Erythroblast (primary cell): ENCODE measurements at regions not wholly inside any gene's neighbourhood (a gene's known extent, or its start where the extent isn't known, plus 50 kb on each side); places are given as distances from the start of the nearest gene placed in this dataset.
"Not testable (repeated sequence)": the region's sequence is repeated elsewhere in the genome, so short reads cannot be mapped to it uniquely, and the experiment has no call there.

Experiments
- DNase-seq, 2 experiments: peaks; one replicate each; lab custom pipeline; 2025; lab: John Stamatoyannopoulos, UW
- GATA1 ChIP-seq: IDR thresholded peaks from 2 replicates; pipeline ENCODE4 v1.6.1; 2011; ENCODE audit warnings: low read depth, mild to moderate bottlenecking, control low read depth, low read length, moderate library complexity
- POLR2A ChIP-seq: IDR thresholded peaks from 2 replicates; pipeline ENCODE4 v1.6.1; 2011; ENCODE audit warnings: mild to moderate bottlenecking, low read length

GRCh38 chr2:125386074-125386473 lies 1269.9 kb upstream of the GYPC start:
- TF ChIP-seq POLR2A (no peak), GATA1 (no peak)
- no peak for DNase-seq

- TF ChIP-seq GATA1 (no peak), POLR2A (no peak)
- DNase-seq, result no peak
Observed at GRCh38 chr2:125397535-125398251, 1258.3 kb upstream of the GYPC start.

GRCh38 chr2:125398738-125399524 lies 1257.0 kb upstream of the GYPC start:
- TF ChIP-seq GATA1 (no peak), POLR2A (no peak)

GRCh38 chr2:125405816-125406215 lies 1250.1 kb upstream of the GYPC start:
- DNase-seq, result peak in 1 of 2 experiments; percentile 6

More at GRCh38 chr2:125398738-125399524, 1257.0 kb upstream of the GYPC start:
- no peak for DNase-seq

GRCh38 chr2:125408874-125409538 lies 1247.0 kb upstream of the GYPC start:
- no peak for DNase-seq
- TF ChIP-seq GATA1 (no peak), POLR2A (no peak)

More at GRCh38 chr2:125405816-125406215, 1250.1 kb upstream of the GYPC start:
- no peak for TF ChIP-seq GATA1
- TF ChIP-seq POLR2A, result no peak

- no peak for DNase-seq
- TF ChIP-seq POLR2A (no peak), GATA1 (no peak)
Observed at GRCh38 chr2:125418483-125418882, 1237.5 kb upstream of the GYPC start.

GRCh38 chr2:125422198-125422770 lies 1233.7 kb upstream of the GYPC start:
- not testable (repeated sequence) for DNase-seq

- no peak for TF ChIP-seq POLR2A
- TF ChIP-seq GATA1, result no peak
- no peak for DNase-seq
Observed at GRCh38 chr2:125424266-125424785, 1231.6 kb upstream of the GYPC start.

- no peak for DNase-seq
Observed at GRCh38 chr2:125427721-125428315, 1228.1 kb upstream of the GYPC start.

GRCh38 chr2:125444106-125444505 lies 1211.9 kb upstream of the GYPC start:
- TF ChIP-seq GATA1 (no peak), POLR2A (no peak)
- DNase-seq, result no peak

More at GRCh38 chr2:125427721-125428315, 1228.1 kb upstream of the GYPC start:
- no peak for TF ChIP-seq POLR2A
- TF ChIP-seq GATA1, result no peak

- no peak for TF ChIP-seq GATA1
- no peak for TF ChIP-seq POLR2A
- DNase-seq, result no peak
Observed at GRCh38 chr2:125445495-125445894, 1210.5 kb upstream of the GYPC start.

- TF ChIP-seq POLR2A (no peak), GATA1 (no peak)
- no peak for DNase-seq
Observed at GRCh38 chr2:125450092-125450491, 1205.9 kb upstream of the GYPC start.

GRCh38 chr2:125455110-125455509 lies 1200.8 kb upstream of the GYPC start:
- TF ChIP-seq POLR2A, result no peak
- no peak for TF ChIP-seq GATA1
- DNase-seq, result no peak

GRCh38 chr2:125456693-125457363 lies 1199.1 kb upstream of the GYPC start:
- TF ChIP-seq POLR2A (no peak), GATA1 (no peak)
- no peak for DNase-seq
